T-helper 2 cell (primary cell): ENCODE measurements at regions not wholly inside any gene's neighbourhood (a gene's known extent, or its start where the extent isn't known, plus 50 kb on each side); places are given as distances from the start of the nearest gene placed in this dataset.
"Not testable (repeated sequence)": the region's sequence is repeated elsewhere in the genome, so short reads cannot be mapped to it uniquely, and the experiment has no call there.

ENCODE experiments used
- DNase-seq, 5 experiments: peaks; one replicate each; pipeline versions ENCODE4 v3.0.0 to v3.0.0-alpha.2; 2012 to 2022

DNA sequence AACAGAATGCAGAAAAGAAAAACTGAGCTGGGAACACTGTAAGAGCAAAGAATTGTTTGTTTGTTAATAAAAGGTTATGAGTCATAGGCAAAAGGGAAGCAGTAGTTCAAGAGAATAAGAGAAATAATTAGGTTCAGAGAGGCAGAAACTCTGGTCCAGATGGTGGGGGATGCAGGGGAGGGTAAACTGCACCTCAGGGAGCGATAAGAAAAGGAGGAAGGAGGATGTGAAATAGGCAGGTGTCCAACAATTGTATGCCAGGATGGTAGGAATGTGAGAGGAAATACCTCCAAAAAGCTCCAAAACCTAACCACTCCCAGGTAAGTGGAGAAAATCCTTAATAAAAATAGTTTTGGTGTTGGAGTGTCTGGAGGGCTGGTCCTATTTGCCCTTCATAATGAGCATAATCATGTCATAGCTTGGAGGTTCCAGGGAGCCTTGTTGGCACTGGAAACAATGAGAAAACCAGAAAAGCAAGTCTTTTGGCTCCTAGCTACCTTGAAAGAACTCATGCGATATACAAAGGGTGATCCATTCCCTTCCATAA is 405.4 kb upstream of the TBL1XR1 start:
- no peak for DNase-seq

GRCh38 chr3:177603148-177603603 is 405.9 kb upstream of the TBL1XR1 start:
- no peak for DNase-seq

- no peak for DNase-seq
These were observed 406.9 kb upstream of the TBL1XR1 start for GRCh38 chr3:177604181-177604580.

GRCh38 chr3:177606891-177607290 is 409.6 kb upstream of the TBL1XR1 start:
- DNase-seq: no peak

GRCh38 chr3:177607589-177607988 is 410.3 kb upstream of the TBL1XR1 start:
- DNase-seq: no peak

DNA sequence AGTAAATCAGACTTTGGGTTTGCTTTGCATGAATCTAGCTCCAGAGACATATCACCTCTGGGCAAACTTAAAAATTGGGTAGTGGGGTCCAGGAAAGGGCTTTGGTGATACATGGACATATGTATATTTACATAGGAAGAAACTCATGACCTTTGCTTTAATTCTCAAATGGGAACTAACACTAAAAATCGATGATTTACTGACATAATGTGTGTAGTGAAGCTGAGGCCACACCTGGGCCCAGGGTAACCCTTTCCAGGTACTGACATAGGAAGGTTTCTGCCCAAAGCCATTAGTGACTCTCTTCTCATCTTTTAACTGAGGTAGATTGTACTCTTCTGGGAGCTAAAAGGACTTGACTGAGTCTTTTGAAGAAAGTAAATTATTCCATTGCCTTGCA is 411.2 kb upstream of the TBL1XR1 start:
- DNase-seq: no peak

DNA sequence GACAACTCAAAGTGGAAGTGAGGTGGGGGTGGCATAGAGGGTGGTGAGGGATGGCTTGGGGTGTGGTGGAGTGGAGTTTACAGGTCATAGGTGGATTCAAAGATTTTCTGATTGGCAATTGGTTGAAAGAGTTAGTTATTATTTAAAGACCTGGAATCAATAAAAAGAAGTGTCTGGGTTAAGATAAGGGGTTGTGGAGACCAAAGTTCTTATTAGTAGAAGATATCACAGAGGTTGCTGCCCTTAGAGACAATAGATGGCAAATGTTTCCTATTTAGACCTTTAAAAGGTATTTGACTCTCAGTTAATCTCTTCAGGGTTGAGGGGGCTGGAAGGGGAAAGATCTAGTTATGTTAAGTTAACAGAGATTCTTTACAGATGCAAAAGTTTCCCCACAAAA is 412.3 kb upstream of the TBL1XR1 start:
- no peak for DNase-seq

- DNase-seq: no peak
These were observed 413.0 kb upstream of the TBL1XR1 start for GRCh38 chr3:177610262-177610661.

DNA sequence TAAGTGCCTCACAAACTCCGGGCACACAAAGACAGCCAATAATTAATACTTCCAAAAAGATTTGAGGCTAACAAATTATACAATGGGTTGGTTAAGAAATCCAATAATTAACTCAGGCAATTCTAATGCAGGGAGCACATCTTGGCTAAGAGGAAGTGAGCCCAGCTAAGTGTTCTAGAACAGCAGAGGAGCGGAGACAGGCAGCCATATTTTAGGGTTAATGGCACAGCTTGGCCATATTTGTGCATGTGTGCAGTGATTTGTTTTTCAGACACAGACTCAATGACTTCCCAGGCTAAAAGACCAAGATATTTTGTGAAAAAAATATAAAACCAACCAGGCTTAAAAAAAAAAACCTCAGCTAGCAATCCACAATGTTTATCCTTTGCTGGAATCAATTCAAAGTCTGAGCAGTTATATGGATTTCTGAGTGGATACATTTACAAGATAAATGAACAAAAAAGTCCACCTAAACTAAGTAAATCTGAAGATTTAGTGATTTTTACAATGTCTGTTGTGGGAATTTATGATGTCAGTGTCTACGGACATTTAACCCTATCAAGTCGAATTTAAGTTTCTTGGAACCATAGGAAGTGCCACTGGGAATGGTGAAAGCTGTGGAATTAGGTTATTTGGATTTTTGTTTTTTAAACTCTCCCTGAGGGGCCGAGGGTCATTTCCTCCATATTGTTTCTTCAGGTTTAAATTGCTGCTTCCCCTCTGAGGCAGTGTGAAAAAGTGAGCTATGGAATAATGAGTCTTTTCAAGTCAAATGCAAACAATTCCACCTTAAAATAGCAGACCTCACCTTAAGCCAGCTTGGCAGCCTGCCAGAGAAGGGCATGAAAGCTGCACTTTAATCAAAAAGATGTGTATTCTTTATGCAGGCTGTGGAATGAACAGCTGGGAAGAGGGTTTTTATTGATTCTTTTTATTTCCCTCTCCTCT is 413.7 kb upstream of the TBL1XR1 start:
- no peak for DNase-seq

DNA sequence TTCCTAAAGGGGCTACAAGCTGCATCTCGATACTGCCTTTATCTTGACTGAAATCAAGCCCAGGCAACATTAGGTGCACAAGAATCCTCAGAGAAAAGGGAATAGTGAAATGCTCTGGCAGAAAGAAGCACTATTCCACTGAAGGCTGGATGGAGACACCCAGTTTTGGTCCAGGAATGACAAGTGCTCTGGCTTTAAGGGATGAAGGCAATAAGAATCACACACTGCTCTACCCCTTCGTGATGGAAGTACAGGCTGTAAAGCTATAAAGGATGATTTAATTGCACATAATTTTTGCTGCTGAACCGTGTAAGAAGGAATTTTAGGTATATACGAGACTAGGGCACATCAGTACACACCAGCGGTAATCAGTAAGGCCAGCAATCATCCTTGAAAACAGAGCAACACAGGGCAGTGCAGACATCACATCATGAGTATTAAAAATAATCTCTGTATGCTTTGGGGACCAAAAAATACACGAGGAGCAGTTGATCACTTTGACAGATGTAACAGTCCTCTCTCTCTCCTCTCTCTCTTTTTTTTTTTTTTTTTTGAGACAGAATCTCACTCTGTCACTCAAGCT is 414.6 kb upstream of the TBL1XR1 start:
- DNase-seq: no peak

DNA sequence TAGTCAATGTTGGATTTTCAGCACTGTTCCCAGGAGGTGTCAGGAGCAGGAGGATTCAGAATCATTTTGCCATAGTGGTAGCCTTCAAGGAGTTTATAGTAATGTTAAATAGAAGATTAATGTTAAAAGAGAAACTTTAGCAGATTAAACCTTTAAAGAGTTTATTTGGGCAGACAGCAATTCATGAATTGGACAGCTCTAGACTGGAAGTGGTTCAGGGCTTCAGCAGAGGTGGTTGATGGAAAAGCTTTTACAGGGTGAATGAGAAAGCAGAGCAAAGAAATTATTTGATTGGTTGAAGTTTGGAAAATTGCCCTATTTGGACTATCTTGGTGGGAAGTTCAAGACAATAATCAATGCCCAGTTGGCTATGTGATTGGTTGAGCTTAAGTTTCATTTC is 416.6 kb upstream of the TBL1XR1 start:
- DNase-seq: no peak

DNA sequence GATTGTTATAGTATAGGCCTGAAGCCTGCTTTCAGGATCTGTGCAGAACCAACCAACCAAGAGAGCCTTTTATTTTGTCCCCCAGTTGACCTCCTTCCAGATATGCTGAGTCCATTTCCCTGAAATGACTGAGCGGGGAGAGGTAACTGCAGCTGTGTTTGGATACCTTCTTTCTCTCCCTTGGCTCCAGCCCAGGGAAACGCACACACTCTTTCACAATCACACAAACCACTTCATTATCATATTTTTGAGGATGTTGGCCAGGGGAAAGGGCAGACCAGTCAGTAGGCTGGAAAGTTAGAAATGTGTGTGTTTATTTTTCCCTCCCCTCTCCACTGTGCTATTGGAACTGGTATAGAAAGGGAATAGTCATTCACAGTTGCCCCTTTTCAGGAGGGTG is 417.7 kb upstream of the TBL1XR1 start:
- no peak for DNase-seq

DNA sequence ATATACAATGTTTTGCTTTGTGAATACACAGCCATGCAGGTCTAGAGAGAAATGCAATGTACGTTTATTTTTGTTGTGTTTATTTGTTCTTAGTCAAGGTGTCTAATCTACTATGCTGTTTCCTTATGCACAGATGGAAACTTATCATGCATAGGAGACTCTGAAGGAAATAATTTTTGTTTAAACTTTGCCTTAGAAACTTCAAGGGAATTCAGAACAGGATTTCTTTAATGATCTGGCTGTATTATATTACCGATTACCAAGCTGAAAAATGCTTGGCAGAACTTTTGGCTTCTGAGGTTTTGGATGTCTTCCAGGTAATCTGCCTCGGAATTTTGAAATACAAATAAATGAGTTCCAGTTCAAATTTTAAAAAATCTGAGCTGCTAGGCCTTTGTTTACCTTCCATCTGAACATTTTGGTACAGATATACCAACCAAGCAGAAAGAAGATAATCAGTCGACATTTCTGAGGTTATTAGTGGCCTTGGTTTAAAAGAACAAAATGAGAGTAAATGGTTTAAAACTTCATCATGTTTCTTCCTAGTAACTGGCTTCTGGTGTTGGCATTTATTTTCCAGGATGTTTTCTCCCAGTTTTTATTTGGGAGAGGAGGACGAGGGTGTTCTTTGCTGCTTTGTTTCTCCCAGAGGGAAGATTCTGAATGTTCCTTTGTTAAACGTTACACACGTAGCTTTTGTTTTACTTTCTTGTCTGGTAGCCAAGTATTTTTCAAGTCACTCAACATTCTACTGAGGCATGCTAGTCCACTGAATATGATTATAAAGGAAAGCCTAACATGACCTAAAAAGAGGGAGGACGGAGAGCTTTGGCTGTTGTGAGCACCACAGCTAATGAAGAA is 421.8 kb upstream of the TBL1XR1 start:
- DNase-seq: no peak

GRCh38 chr3:177620073-177620472 is 422.8 kb upstream of the TBL1XR1 start:
- DNase-seq: no peak

DNA sequence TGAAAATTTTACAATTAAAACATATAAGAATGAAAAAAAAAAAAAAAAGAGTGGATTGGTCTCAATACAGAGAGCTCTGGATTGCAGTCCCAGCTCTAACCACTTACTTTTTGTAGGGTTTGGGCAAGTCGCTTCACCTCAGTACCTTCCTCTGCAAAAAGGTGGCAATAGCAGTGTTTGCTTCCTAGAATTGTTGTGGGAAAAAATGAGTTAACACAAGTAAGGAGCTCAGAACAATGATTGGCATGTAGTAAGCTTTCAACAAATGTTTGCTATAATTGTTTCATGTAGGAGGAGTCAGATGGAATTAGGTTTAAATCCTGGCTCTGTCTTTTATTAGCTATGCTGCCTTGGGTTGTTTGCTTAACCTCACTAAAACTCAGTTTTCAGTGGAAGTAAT is 425.2 kb upstream of the TBL1XR1 start:
- no peak for DNase-seq

GRCh38 chr3:177622982-177623617 is 425.8 kb upstream of the TBL1XR1 start:
- no peak for DNase-seq

DNA sequence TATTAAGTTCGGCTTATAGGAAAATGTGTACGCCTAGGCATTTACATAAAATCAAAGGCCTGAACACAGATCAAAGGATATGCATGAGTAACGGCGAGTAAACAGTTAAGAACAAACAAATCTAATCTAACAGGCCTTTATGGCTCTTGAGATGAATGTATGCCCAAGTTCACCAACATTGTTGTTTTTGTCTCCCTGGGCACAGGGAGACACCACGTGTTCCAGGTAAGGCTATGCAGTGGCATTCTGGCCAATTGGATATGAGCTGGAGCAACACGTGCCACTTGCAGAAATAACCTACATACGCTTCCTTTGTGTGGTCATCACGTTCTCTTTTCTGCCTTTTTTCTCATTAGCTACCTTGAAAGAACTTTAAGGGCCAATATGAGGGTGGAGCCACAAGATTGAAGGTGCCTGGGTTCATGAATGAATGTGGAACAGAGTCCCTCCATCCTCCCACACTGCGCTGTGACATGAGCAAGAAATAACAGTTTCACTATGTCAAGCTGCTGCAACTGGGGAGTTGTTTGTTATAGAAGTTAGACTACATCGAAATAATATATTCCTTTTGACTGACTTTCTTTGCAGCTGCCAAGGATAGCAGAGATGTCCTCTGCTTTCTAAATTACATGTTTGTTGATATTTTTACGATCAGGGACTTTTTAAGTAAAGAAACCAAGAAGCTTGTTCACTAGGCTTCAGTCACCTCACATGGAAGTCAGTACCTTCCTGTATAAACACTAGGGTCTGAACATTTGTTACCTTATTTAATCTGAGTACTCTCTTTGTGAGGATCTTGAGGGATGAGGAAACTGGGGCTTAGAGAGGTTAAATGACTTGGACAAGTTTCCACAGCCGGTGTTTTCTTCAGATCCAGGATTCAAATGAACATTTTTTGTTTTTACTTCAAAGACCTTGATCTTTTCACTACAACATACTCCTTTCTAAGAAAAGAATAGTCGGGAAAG is 427.5 kb upstream of the TBL1XR1 start:
- DNase-seq: peak in 1 of 5 experiments; percentile 3

DNA sequence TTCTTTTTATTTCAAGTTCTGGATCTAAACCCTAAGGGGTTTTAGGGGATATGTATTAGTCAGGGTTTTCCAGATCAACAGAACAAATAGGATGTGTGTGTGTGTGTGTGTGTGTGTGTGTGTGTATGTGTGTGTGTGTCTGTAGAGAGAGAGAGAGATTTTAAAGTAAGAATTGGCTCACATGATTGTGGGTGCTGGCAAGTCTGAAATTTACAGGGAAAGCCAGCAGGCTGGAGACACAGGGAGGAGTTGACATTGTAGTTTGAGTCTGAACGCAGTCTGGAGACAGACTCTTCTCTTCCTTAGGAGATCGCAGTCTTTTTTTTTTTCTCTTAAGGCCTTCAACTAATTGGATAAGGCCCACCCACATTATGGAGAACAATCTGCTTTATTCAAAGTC is 428.8 kb upstream of the TBL1XR1 start:
- no peak for DNase-seq

DNA sequence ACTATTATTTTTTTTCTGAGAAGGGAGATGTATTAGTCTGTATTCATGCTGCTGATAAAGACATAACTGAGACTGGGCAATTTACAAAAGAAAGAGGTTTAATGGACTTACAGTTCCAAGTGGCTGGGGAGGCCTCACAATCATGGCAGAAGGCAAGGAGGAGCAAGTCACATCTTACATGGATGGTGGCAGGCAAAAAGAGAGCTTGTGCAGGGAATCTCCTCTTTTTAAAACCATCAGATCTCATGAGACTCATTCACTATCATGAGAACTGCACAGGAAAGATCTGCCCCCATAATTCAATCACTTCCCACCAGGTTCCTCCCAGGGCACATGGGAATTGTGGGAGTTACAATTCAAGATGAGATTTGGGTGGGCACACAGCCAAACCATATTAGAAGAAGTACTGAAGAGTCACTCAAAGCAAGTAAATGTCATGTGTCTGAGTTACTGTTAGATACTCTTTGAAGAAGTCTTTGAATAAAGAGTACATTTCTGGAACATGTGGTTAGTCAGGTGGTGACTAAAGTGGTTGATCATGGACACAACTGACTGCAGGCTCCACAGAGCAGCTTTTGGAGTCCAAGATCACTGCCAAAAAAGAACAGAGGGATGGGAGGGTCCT is 430.9 kb upstream of the TBL1XR1 start:
- DNase-seq: not testable (repeated sequence)

DNA sequence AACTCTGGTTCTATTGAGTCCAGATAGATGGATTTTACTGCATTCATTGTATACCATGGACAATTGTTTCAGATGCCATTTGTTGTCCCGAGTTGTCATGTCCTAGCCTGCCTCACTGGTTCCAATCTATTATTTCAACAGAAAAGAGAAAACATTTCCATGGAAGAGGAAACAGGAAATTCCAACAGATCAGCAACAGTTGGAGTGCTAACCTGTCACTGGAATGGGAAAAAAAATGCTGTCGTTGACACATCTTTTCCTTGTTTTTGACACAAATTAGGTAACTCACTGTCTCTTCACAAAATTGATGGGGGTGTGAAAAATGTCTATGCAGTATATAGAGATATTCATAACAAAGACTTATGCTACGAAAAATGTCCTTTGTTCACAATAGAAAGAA is 432.0 kb upstream of the TBL1XR1 start:
- DNase-seq: no peak
